Lung microvascular endothelial cell (primary cell): ENCODE measurements at regions not wholly inside any gene's neighbourhood (a gene's known extent, or its start where the extent isn't known, plus 50 kb on each side); places are given as distances from the start of the nearest gene placed in this dataset.
"Not testable (repeated sequence)": the region's sequence is repeated elsewhere in the genome, so short reads cannot be mapped to it uniquely, and the experiment has no call there.

Experiments used
- DNase-seq, 2 donors: peaks; one replicate each; pipeline versions ENCODE4 v3.0.0 to v3.0.0-alpha.2; 2010; ENCODE audit warnings: low read depth in 2 of 2

- DNase-seq = no peak
These were observed 221.0 kb upstream of the ISL1 start for GRCh38 chr5:51162245-51162644.

- DNase-seq = not testable (repeated sequence)
These were observed 217.6 kb upstream of the ISL1 start for GRCh38 chr5:51165621-51166020.

GRCh38 chr5:51172903-51173626 lies 210.2 kb upstream of the ISL1 start:
- DNase-seq = no peak

- DNase-seq = no peak
These were observed 201.9 kb upstream of the ISL1 start for GRCh38 chr5:51181208-51181894.

- DNase-seq = no peak
These were observed 197.4 kb upstream of the ISL1 start for GRCh38 chr5:51185850-51186329.

- DNase-seq = no peak
These were observed 195.2 kb upstream of the ISL1 start for GRCh38 chr5:51188001-51188591.

- no peak for DNase-seq
These were observed 188.6 kb upstream of the ISL1 start for GRCh38 chr5:51194671-51195070.

GRCh38 chr5:51201024-51201423 lies 182.2 kb upstream of the ISL1 start:
- DNase-seq = no peak

GRCh38 chr5:51201708-51202107 lies 181.5 kb upstream of the ISL1 start:
- DNase-seq = no peak

GRCh38 chr5:51202161-51202560 lies 181.1 kb upstream of the ISL1 start:
- DNase-seq = no peak

GRCh38 chr5:51203598-51203997 lies 179.7 kb upstream of the ISL1 start:
- DNase-seq = no peak

- no peak for DNase-seq
These were observed 175.0 kb upstream of the ISL1 start for GRCh38 chr5:51208296-51208695.

- DNase-seq = no peak
These were observed 168.5 kb upstream of the ISL1 start for GRCh38 chr5:51214746-51215145.

- DNase-seq = no peak
These were observed 157.2 kb upstream of the ISL1 start for GRCh38 chr5:51225789-51226742.

- no peak for DNase-seq
These were observed 155.2 kb upstream of the ISL1 start for GRCh38 chr5:51227963-51228470.

GRCh38 chr5:51230336-51230735 lies 152.9 kb upstream of the ISL1 start:
- DNase-seq = no peak

- no peak for DNase-seq
These were observed 140.8 kb upstream of the ISL1 start for GRCh38 chr5:51242456-51242855.

- DNase-seq = not testable (repeated sequence)
These were observed 132.3 kb upstream of the ISL1 start for GRCh38 chr5:51250957-51251356.

GRCh38 chr5:51271261-51271660 lies 112.0 kb upstream of the ISL1 start:
- no peak for DNase-seq

GRCh38 chr5:51273021-51273420 lies 110.2 kb upstream of the ISL1 start:
- DNase-seq = no peak

GRCh38 chr5:51273871-51274270 lies 109.4 kb upstream of the ISL1 start:
- DNase-seq = no peak
